ELR (cell line): ENCODE measurements at regions not wholly inside any gene's neighbourhood (a gene's known extent, or its start where the extent isn't known, plus 50 kb on each side); places are given as distances from the start of the nearest gene placed in this dataset.

Experiments
- DNase-seq: peaks from one replicate; pipeline ENCODE4 v3.0.0-alpha.2; 2015; ENCODE audit warnings: low read depth

- DNase-seq: no peak
These were observed 821.1 kb upstream of the FOXG1 start for GRCh38 chr14:27945512-27945911.

- no peak for DNase-seq
These were observed 807.8 kb upstream of the FOXG1 start for GRCh38 chr14:27958757-27959156.

- no peak for DNase-seq
These were observed 770.9 kb upstream of the FOXG1 start for GRCh38 chr14:27995691-27996090.

GRCh38 chr14:28001002-28001401 is 765.6 kb upstream of the FOXG1 start:
- DNase-seq: no peak

GRCh38 chr14:28012629-28013415 is 753.8 kb upstream of the FOXG1 start:
- DNase-seq: no peak

GRCh38 chr14:28020112-28020511 is 746.5 kb upstream of the FOXG1 start:
- DNase-seq: peak; percentile 6

GRCh38 chr14:28023853-28024252 is 742.7 kb upstream of the FOXG1 start:
- no peak for DNase-seq

GRCh38 chr14:28052251-28052650 is 714.3 kb upstream of the FOXG1 start:
- DNase-seq: no peak

GRCh38 chr14:28055008-28055407 is 711.6 kb upstream of the FOXG1 start:
- DNase-seq: no peak

GRCh38 chr14:28057359-28058296 is 709.0 kb upstream of the FOXG1 start:
- DNase-seq: no peak

GRCh38 chr14:28059254-28059653 is 707.3 kb upstream of the FOXG1 start:
- no peak for DNase-seq

- DNase-seq: no peak
These were observed 705.6 kb upstream of the FOXG1 start for GRCh38 chr14:28061006-28061405.

GRCh38 chr14:28077021-28077420 is 689.6 kb upstream of the FOXG1 start:
- no peak for DNase-seq

GRCh38 chr14:28083389-28083788 is 683.2 kb upstream of the FOXG1 start:
- DNase-seq: peak; percentile 18

- DNase-seq: no peak
These were observed 678.5 kb upstream of the FOXG1 start for GRCh38 chr14:28088125-28088524.

GRCh38 chr14:28097585-28097984 is 669.0 kb upstream of the FOXG1 start:
- DNase-seq: no peak

- DNase-seq: no peak
These were observed 667.7 kb upstream of the FOXG1 start for GRCh38 chr14:28098856-28099255.

GRCh38 chr14:28102001-28102400 is 664.6 kb upstream of the FOXG1 start:
- DNase-seq: no peak

- peak; percentile 68 for DNase-seq
These were observed 663.8 kb upstream of the FOXG1 start for GRCh38 chr14:28102814-28103213.

- DNase-seq: no peak
These were observed 653.3 kb upstream of the FOXG1 start for GRCh38 chr14:28113311-28113710.

GRCh38 chr14:28116716-28117115 is 649.9 kb upstream of the FOXG1 start:
- DNase-seq: no peak

- no peak for DNase-seq
These were observed 646.7 kb upstream of the FOXG1 start for GRCh38 chr14:28119849-28120248.

GRCh38 chr14:28120391-28120790 is 646.2 kb upstream of the FOXG1 start:
- DNase-seq: no peak
